CD4-positive, alpha-beta memory T cell (primary cell): ENCODE measurements at regions not wholly inside any gene's neighbourhood (a gene's known extent, or its start where the extent isn't known, plus 50 kb on each side); places are given as distances from the start of the nearest gene placed in this dataset.
"Not testable (repeated sequence)": the region's sequence is repeated elsewhere in the genome, so short reads cannot be mapped to it uniquely, and the experiment has no call there.

Source experiments
- CTCF ChIA-PET: fragments of 350-600 bp; sonication (Branson Sonifier 250); formaldehyde crosslinking; loops from one replicate; lab custom pipeline; 2021; ENCODE audit warnings: inconsistent platforms; ENCODE audit not compliant: partially characterized antibody; lab: Charles Lee
- POLR2A ChIA-PET: fragments of 350-600 bp; sonication (Branson Sonifier 250); formaldehyde crosslinking; loops from one replicate; lab custom pipeline; 2021; ENCODE audit not compliant: partially characterized antibody; lab: Charles Lee
- DNase-seq, 5 donors: peaks; one replicate each; pipeline versions ENCODE4 v3.0.0 to v3.0.0-alpha.2; 2020 to 2022; ENCODE audit warnings: mixed read lengths in 1 of 5
- H3K27ac ChIP-seq: one replicate; pipeline ENCODE4 v1.7.0; 2013; ENCODE audit warnings: low read depth, low read length
- H3K27me3 ChIP-seq: 2 replicates; pipeline ENCODE4 v1.7.0; 2013; ENCODE audit warnings: mild to moderate bottlenecking, low read length, moderate library complexity; ENCODE audit not compliant: insufficient read depth
- H3K36me3 ChIP-seq: 2 replicates; pipeline ENCODE4 v1.7.0; 2013; ENCODE audit warnings: mild to moderate bottlenecking, low read length, moderate library complexity; ENCODE audit not compliant: insufficient read depth
- H3K4me1 ChIP-seq: 2 replicates; pipeline ENCODE4 v1.7.0; 2013; ENCODE audit warnings: mild to moderate bottlenecking, low read length, moderate library complexity; ENCODE audit not compliant: insufficient read depth
- H3K4me3 ChIP-seq, 2 donors: one replicate each; pipeline ENCODE4 v1.7.0; 2013; ENCODE audit warnings: low read length in 2 of 2, mild to moderate bottlenecking in 1 of 2
- H3K9me3 ChIP-seq, 2 donors: one replicate each; pipeline ENCODE4 v1.7.0; 2013; ENCODE audit warnings: low read length in 2 of 2, control low read depth in 1 of 2; ENCODE audit not compliant: control insufficient read depth in 1 of 2
- H3K27ac Mint-ChIP-seq, 7 donors: one replicate each; pipeline ENCODE4 v1.8.0; 2020 to 2021; ENCODE audit warnings: mixed read lengths in 7 of 7, mild to moderate bottlenecking in 6 of 7, inconsistent platforms in 3 of 7, moderate library complexity in 3 of 7
- H3K27me3 Mint-ChIP-seq, 2 donors: one replicate each; pipeline ENCODE4 v1.8.0; 2020 to 2021; ENCODE audit warnings: mixed read lengths in 2 of 2
- H3K36me3 Mint-ChIP-seq, 2 donors: one replicate each; pipeline ENCODE4 v1.8.0; 2020 to 2021; ENCODE audit warnings: mixed read lengths in 2 of 2, inconsistent platforms in 1 of 2, mild to moderate bottlenecking in 1 of 2
- H3K4me1 Mint-ChIP-seq, 4 donors: one replicate each; pipeline ENCODE4 v1.8.0; 2020 to 2021; ENCODE audit warnings: mixed read lengths in 4 of 4, mild to moderate bottlenecking in 1 of 4
- H3K4me3 Mint-ChIP-seq, 8 donors: one replicate each; pipeline ENCODE4 v1.8.0; 2020 to 2021; ENCODE audit warnings: mixed read lengths in 8 of 8, mild to moderate bottlenecking in 7 of 8, moderate library complexity in 6 of 8, inconsistent platforms in 3 of 8
- H3K9me3 Mint-ChIP-seq, 8 donors: one replicate each; pipeline ENCODE4 v1.8.0; 2020 to 2021; ENCODE audit warnings: mixed read lengths in 8 of 8, mild to moderate bottlenecking in 5 of 8, inconsistent platforms in 3 of 8, moderate library complexity in 1 of 8
- intact Hi-C: fragments of 100-400 bp; cut with micrococcal nuclease; formaldehyde crosslinking; loops from one replicate; pipeline ENCODE4 v1.15.1; 2023

- DNase-seq, H3K4me1 Mint-ChIP-seq, H3K4me1 ChIP-seq, POLR2A ChIA-PET, H3K36me3 ChIP-seq, H3K4me3 Mint-ChIP-seq, H3K9me3 ChIP-seq, H3K27me3 Mint-ChIP-seq, H3K27me3 ChIP-seq, intact Hi-C loops, H3K36me3 Mint-ChIP-seq, H3K27ac Mint-ChIP-seq, H3K4me3 ChIP-seq, CTCF ChIA-PET, H3K27ac ChIP-seq: not testable (repeated sequence)
- H3K9me3 Mint-ChIP-seq: peaks cover 8 to 52% (median 37%) of the 10 kb centered on the region in 8 donors
Measured at GRCh38 chr21:5217933-5218332, 5303.4 kb upstream of the TPTE start.

GRCh38 chr21:5219988-5220387 lies 5301.4 kb upstream of the TPTE start:
- H3K4me1 ChIP-seq, H3K27me3 Mint-ChIP-seq, H3K9me3 ChIP-seq, intact Hi-C loops, H3K36me3 Mint-ChIP-seq, H3K27ac ChIP-seq, H3K27ac Mint-ChIP-seq, H3K4me1 Mint-ChIP-seq, H3K4me3 ChIP-seq, DNase-seq, CTCF ChIA-PET, H3K27me3 ChIP-seq, H3K36me3 ChIP-seq, POLR2A ChIA-PET, H3K4me3 Mint-ChIP-seq: not testable (repeated sequence)
- peaks cover 12 to 72% (median 48%) of the 10 kb centered on the region in 8 donors for H3K9me3 Mint-ChIP-seq

- H3K9me3 ChIP-seq, H3K4me3 Mint-ChIP-seq, intact Hi-C loops, H3K4me1 Mint-ChIP-seq, POLR2A ChIA-PET, H3K27ac ChIP-seq, CTCF ChIA-PET, H3K27ac Mint-ChIP-seq, DNase-seq, H3K4me3 ChIP-seq, H3K4me1 ChIP-seq, H3K27me3 Mint-ChIP-seq, H3K27me3 ChIP-seq, H3K36me3 Mint-ChIP-seq, H3K36me3 ChIP-seq: not testable (repeated sequence)
- H3K9me3 Mint-ChIP-seq: peaks cover 12 to 76% (median 52%) of the 10 kb centered on the region in 8 donors
Measured at GRCh38 chr21:5220468-5220867, 5300.9 kb upstream of the TPTE start.

DNA sequence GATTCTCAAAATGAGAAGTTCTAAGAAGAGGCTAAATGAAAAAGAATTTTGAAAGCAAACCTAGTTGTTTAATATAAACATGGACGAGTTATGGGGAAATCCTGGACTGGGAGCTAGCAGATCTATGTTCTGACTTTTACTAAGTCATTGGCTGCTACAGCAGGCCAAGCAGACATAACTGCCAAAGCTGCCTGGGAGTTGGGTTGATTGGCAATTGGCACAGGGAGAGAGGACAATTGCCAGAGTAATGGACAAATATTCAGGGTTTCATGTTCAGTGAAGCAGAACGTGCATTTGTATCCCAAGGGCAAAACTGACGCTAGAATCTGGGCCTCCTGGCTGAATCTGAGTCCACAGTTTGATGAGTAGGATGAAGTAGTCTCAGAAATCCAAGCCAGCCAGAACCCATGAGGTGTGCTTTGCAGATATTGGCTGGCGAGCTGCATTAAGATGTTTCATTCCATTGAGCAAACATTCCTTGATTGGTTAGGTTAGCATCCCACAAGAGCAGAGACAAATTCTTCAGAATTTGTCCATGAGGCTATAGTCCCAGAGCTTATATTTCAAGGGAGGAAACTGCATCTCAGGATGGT lies 5299.8 kb upstream of the TPTE start:
- H3K27me3 ChIP-seq, H3K4me3 ChIP-seq, intact Hi-C loops, DNase-seq, H3K36me3 ChIP-seq, H3K4me1 Mint-ChIP-seq, H3K9me3 ChIP-seq, H3K27me3 Mint-ChIP-seq, H3K27ac Mint-ChIP-seq, H3K4me1 ChIP-seq, H3K4me3 Mint-ChIP-seq, CTCF ChIA-PET, H3K36me3 Mint-ChIP-seq, POLR2A ChIA-PET, H3K27ac ChIP-seq: not testable (repeated sequence)
- peaks cover 12 to 81% (median 55%) of the 10 kb centered on the region in 8 donors for H3K9me3 Mint-ChIP-seq

DNA sequence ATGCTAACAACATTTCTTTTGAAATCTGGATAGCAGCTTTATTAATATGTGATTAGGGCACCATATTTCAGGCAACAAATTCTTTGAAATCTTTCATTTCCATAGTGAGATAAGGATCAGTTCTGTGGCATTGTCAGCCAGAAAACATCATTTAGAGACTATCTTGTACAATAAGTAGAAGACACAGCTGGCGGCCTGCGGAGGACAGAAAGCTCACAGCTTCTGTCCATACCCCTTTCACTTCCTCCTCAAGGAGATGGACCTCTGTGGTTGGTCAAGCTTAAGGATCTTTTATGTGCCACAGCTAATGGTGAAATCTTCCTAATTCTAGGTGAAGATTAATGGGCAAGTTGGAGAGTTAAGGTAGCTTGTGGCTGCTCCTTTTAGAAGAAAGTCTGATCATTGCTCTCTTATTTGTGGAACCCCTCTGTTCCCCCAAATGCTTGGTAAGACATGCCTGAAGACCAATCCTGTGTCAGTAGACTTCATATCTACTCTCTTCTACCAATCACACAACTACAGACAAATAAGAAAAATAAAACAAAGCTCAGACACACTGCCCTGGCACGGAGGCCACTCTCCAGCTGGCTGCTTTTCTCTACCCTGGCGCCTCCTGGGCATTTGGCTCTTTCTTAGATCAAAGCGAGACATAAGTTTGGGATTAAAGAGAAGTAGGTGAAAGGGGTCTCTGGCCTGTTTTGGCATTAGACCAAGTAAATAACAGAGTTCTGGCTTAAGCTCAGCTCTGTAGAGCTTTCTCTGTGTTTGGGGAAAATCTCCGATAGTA lies 5298.2 kb upstream of the TPTE start:
- H3K27ac Mint-ChIP-seq, H3K36me3 Mint-ChIP-seq, intact Hi-C loops, H3K36me3 ChIP-seq, DNase-seq, H3K27ac ChIP-seq, H3K27me3 Mint-ChIP-seq, H3K9me3 ChIP-seq, CTCF ChIA-PET, POLR2A ChIA-PET, H3K4me1 Mint-ChIP-seq, H3K4me3 ChIP-seq, H3K4me1 ChIP-seq, H3K27me3 ChIP-seq, H3K4me3 Mint-ChIP-seq: not testable (repeated sequence)
- H3K9me3 Mint-ChIP-seq: peaks cover 9 to 82% (median 59%) of the 10 kb centered on the region in 8 donors

DNA sequence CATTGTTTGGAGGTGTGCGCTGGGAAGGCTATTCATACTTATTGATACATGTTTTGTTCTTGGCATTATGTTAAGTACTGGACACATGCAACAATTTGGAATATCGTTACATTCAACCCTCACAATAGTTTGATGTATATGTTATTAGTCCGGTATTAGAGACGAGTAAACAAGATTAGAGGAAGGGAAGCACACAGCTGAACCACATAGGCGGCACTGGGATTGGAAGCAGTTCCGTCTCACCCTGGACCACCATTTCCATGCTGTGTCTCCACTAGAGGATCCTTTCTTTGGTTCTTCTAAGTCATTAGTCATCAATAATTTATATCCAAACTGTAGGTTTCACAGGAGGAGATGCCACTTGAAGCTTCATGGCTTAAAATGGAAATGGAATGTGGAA lies 5297.2 kb upstream of the TPTE start:
- DNase-seq, H3K27ac ChIP-seq, H3K27me3 ChIP-seq, H3K4me3 Mint-ChIP-seq, H3K9me3 ChIP-seq, H3K36me3 ChIP-seq, H3K4me1 Mint-ChIP-seq, H3K4me1 ChIP-seq, H3K4me3 ChIP-seq, H3K27me3 Mint-ChIP-seq, H3K27ac Mint-ChIP-seq, CTCF ChIA-PET, H3K36me3 Mint-ChIP-seq, intact Hi-C loops, POLR2A ChIA-PET: not testable (repeated sequence)
- H3K9me3 Mint-ChIP-seq: peaks cover 6 to 81% (median 60%) of the 10 kb centered on the region in 8 donors

- H3K36me3 ChIP-seq, H3K4me3 Mint-ChIP-seq, intact Hi-C loops, H3K9me3 ChIP-seq, H3K27me3 Mint-ChIP-seq, H3K4me3 ChIP-seq, H3K27ac ChIP-seq, CTCF ChIA-PET, DNase-seq, H3K4me1 ChIP-seq, H3K36me3 Mint-ChIP-seq, H3K27me3 ChIP-seq, H3K4me1 Mint-ChIP-seq, POLR2A ChIA-PET: not testable (repeated sequence)
- Mint-ChIP-seq H3K9me3 (peaks cover 13 to 77% (median 58%) of the 10 kb centered on the region in 8 donors), H3K27ac (peak overlapping the region in 1 of 7 donors; percentile 26)
Measured at GRCh38 chr21:5227252-5227651, 5294.1 kb upstream of the TPTE start.
